Uterus (tissue), 2 donors: ENCODE measurements at regions not wholly inside any gene's neighbourhood (a gene's known extent, or its start where the extent isn't known, plus 50 kb on each side); places are given as distances from the start of the nearest gene placed in this dataset.

ENCODE experiments used
- POLR2A ChIP-seq, 2 donors: fragments of 450-650 bp; IDR thresholded peaks; one replicate each; pipeline ENCODE4 v1.6.1; 2016; ENCODE audit warnings: antibody characterized with exemption in 2 of 2, mild to moderate bottlenecking in 1 of 2, moderate library complexity in 1 of 2
- TF ChIP-seq, protein P1 (sequence below), 4 experiments: fragments of 200-600 bp in 2 of 4; fragments of 450-650 bp in 2 of 4; sonication (generic) in 2 of 4; IDR thresholded peaks; one replicate each; pipeline ENCODE4 v1.5.1; 2016 to 2019; ENCODE audit warnings: antibody characterized with exemption in 4 of 4, mild to moderate bottlenecking in 2 of 4, moderate library complexity in 1 of 4

DNA sequence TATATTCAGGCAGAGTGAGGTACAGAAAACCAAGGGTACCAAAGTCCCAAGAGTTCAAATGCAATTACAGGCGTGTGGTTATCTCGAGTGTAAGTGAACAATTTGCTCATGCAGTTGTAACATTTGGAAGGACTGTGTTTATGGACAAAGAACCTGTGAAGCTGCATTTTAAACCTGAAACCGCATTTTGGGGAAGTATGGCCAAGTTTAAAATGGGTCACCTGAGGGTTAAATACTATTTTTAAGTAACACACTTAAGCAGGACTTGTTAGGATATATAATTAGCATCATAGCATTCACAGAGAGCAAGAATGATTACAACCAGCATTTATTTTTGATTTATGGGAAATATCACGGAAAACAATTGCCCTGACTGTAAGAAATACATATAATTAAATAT lies 79.1 kb upstream of the LCORL start:
- TF ChIP-seq, protein P1, sequence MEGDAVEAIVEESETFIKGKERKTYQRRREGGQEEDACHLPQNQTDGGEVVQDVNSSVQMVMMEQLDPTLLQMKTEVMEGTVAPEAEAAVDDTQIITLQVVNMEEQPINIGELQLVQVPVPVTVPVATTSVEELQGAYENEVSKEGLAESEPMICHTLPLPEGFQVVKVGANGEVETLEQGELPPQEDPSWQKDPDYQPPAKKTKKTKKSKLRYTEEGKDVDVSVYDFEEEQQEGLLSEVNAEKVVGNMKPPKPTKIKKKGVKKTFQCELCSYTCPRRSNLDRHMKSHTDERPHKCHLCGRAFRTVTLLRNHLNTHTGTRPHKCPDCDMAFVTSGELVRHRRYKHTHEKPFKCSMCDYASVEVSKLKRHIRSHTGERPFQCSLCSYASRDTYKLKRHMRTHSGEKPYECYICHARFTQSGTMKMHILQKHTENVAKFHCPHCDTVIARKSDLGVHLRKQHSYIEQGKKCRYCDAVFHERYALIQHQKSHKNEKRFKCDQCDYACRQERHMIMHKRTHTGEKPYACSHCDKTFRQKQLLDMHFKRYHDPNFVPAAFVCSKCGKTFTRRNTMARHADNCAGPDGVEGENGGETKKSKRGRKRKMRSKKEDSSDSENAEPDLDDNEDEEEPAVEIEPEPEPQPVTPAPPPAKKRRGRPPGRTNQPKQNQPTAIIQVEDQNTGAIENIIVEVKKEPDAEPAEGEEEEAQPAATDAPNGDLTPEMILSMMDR (IDR thresholded peaks at IDR 0.05), result no peak
- no peak for TF ChIP-seq POLR2A (IDR thresholded peaks at IDR 0.05)
